HG03342 (cell line): ENCODE measurements at regions not wholly inside any gene's neighbourhood (a gene's known extent, or its start where the extent isn't known, plus 50 kb on each side); places are given as distances from the start of the nearest gene placed in this dataset.
"Not testable (repeated sequence)": the region's sequence is repeated elsewhere in the genome, so short reads cannot be mapped to it uniquely, and the experiment has no call there.

Experiments used
- ATAC-seq: cut with Tn5 transposase; IDR thresholded peaks from one replicate; pipeline ENCODE4 v1.9.1; 2021; ENCODE audit warnings: mild to moderate bottlenecking, moderate library complexity; ENCODE audit not compliant: unreplicated experiment

DNA sequence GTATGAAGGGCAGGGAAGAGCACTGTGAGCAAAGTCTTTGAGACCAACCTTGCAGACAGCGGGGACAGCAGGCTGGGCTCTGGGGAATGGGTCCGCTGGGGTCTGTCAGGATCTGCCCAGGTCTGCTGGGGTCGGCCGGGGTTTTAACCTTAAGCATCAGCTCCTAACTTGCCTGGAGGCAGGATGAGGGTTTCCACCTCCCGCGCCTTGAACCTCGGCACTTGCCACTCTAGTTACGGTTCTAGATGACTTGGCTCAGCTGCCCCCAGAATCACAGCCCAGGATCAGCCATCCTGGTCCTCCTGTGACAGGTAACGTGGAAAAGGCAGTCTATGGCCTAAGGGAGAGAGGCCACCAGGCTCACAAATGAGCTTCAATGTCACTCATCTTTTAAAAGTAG is 50.4 kb upstream of the CACUL1 start:
- no peak for ATAC-seq

DNA sequence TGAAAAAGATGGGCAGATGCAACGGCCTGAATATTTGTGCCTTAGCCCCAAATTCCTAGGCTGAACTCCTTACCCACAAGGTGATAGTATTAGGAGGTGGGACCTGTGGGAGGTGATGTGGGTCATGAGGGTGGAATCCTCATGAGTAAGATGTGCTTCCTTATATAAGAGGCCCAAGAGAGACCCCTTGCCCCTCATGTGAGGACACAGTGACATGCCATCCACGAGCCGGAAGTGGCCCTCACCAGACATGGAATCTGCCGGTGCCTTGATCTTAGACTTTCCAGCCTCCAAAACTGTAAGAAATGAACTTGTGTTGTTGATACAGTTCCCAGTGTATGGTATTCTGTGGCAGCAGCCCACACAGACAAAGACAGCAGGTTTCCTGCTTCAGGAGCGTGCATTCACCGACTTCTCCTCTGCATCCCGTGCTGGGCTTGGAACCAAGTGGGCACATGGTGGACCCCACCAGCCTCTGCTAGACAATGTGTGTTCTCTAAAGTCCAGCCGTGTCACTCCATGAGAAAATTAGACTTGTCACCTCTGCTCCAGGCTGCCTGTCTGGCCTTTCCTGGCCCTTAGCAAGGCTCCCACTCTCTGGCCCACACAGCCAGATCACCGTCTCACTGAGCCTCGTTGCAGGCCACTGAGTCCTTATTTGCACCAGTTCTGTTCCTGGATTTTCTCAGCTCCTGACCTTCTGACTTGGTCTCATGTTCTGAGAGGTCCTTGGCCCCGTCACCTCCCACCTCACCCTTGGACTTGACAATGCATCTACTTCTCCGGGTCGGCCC is 52.9 kb upstream of the CACUL1 start:
- no peak for ATAC-seq

DNA sequence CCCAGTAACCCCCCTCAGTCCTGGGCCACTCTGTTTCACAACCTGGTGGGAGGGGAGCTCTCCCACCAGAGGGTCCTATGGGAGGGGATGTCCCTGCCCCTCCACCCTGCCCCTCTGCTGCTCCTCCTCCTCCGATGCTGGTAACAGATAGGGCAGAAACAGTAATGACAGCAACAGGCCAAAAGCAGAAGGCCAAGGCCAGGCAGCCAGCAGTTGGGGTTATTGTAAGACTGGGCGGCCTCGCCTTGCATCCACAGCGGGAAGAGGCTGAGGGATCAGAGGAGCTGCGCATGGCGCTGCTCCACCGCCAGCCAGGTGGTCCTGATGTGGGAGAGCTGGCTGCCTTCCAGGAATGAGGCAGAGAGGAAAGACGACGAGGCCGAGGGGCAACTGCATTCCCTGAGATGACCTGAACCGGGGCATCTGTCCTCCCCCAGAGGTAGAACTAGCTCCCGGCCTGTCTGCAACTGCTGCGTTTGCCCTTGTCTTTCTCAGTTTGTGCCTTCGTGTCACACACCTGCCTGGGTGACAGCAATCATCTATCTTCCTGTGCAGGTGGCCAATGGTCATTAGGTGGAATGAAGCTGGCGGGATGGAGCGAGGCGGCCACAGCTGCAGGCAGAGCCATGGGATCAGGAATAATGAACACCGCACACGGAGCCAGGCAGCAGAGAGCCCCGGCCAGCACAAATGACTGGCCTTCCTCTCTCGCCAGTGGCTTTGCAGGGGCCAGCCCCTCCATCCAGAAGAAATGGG is 54.0 kb upstream of the CACUL1 start:
- ATAC-seq = no peak

DNA sequence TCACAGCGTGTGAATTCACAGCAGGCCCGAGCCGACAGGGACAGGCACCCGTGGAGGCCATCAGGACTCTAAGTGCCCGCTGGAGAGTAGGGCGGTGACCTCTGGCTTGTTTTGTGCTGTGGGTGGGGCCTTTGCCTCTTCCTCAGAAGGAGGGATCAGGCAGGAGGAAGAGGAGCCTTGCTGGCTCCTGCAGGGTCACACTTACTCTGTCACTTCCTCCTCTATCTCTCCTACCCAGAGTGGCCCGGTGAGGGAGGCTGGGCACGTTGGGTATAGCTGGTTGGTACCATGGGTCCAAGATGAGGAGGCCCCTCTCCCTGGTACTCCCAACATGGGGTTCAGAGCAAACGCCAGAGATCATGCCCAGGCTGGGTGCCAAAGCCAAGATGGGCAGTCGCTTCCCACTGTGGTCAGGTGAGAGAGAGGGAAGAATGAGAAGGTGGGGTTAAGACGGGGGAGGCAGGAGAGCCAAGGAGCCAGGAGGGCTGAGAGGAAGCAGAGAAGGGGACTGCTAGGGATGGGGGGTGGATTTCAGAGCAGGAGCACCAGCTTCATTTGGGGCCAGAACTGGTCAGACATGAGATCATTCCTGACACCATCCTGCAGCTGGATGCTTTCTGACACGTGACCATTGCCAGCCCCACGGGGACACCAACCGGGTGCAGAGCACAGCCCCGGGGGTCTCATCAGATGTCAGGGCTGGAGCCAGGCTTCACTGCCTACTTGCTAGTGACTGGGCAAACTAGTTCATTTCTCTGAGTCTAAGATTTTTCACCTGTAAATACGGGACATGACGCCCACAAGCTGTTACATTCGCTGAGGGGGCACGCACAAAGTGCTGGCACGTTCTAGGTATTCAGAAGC is 54.8 kb upstream of the CACUL1 start:
- ATAC-seq = no peak

DNA sequence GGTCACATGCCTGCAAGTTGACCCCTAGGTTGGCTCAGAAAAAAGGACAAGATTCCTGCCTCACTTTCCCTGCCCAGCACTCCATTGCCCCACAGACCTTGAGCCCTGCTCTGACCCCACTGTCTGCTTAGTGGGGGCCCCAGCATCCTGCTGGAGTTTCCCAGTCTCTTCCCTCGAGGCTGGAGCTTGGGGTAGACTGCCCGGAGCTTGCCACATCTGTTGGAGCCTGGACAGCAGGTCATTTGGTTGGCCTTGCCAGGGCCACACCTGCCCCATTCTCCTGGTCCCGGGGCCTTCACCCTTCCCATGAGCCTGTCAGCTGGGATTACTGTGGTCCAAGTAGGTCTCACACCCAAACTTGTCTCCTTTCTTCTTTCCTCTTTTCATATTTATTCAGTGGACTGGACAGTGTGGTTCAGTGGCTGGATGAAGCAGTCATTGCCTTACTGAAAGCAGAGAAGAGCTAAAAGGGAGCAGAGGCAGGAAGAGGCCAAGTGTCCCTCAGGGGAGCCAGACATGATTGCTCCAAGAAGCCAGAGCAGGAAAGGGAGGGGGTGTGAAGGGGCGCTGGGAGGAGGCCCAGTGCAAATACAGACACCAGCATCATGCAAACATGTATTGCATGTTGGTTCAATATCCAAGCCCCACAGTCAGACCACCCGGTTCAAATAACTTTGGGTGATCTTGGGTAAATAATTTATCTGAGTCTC is 56.2 kb upstream of the CACUL1 start:
- no peak for ATAC-seq

DNA sequence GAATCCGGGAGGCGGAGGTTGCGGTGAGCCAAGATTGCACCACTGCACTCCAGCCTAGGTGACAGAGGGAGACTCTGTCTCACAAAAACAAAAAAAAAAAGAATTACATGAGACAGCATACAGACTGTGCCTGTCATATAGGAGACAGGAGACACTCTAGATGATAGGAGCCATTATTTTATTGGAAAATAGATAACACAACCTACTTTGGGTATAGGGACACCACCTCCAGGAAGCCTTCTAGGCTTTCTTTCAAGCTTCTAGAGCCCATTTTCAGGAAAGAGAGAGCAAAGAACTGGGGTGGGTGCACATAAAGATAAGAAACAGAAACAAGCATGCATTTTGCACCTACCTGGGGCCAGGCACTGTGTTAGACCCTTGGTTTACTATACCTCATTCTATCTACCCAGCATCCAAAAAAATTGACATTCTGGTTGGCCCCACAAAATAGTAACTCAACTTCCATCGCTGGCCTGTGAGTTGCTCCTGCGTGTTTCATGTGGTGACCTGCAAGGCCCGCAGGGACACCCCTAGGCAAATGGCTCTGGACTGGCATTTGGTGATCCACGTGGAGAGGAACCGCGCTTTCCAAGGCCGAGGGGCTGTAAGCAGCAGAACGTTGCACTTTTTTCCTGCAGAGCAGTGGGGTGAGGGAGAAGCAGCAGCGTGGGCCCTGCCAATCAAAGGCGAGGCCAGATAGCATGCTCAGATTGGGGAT is 57.1 kb upstream of the CACUL1 start:
- ATAC-seq = no peak

DNA sequence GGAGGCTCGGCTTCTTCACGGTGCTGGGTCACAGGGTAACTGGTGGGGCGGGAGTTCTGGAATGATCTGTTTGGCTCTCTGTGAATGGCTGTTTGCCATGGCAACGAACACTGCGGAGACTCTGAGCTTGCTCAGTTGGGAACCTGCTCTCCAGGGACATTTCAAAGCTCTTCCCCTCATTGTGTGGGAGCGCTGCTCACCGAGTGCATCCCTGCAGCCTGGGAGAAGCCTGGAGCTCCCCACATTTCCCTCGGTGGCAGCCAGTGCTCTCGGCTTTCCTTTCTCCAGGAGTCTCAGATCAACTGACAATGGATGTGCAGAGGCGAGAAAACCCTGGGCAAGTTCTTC is 57.6 kb upstream of the CACUL1 start:
- no peak for ATAC-seq

DNA sequence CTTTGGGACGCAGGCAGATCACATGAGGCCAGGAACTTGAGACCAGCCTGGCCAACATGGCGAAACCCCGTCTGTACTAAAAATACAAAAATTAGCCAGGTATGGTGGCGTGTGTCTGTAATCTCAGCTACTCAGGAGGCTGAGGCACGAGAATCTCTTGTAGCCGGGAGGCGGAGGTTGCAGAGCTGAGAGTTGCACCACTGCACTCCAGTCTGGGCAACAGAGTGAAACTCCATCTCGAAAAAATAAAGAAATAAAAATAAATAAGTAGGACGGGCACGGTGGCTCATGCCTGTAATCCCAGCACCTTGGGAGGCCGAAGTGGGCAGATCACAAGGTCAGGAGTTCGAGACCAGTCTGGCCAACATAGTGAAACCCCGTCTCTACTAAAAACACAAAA is 58.2 kb upstream of the CACUL1 start:
- not testable (repeated sequence) for ATAC-seq

DNA sequence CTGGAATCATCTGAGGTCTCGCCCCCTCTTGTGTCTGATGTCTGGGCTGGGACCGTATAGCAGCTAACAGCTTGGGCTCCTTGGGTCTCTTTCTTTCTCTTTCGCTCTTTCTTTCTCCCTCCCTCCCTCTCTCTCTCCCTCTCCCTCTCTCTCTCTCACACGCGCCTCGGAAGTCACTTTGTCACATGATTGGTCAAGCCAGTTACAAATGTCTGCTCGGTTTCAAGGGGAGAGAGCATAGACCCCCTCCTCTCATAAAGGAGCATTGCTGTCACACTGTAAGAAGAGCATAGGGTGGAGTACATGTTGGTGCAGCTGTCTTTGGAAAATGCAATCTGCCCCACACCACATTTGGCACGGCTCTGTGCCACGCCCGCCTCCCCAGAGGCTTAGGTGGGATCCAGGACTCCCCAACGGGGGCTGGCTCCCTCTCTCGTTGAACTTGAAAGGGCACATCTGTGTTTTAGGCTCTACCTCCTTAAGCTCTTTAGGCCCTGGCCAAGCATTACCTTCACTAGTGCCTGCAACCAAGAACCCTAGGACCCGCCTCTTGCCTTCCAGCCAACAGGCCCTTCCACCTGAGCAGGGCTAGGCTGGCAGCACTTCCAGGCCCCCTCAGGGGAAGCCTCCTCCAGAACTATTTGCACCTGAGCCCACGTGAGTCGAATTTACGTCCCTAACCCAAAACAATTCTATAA is 61.9 kb upstream of the CACUL1 start:
- ATAC-seq = no peak

DNA sequence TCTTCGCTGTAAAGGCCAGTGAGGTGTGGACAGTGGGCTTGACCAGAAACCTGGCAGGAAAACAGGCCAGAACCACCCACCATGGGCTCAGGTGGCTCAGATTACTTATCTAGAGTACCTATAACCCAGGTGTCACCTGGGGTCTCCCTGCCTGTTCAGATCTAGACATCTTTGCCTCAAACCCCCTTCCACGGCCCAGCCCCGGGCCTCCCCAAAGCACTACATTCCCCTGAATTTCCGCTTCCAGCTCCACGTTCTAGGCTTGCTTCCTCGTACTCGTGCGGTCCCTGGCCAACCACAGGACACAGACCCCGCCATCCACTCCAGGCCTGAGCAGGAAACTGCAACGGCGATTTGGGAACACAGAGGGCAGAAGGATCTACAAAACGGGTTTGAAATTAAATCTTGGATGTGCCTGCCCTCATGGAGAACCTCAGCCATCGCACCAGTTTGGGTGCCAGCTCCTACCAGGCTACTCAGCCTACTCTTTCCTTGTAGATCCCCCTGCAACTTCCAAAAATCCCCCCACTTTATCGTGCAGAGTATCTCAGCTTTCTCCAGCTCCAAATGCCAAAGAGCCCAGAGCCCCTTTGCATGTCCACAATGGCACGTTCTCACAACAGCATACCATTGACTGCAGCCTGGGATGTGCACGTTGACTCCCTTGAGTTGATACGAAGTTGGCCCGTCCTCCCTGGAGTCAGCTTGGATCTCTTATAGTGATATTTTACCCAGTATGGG is 62.7 kb upstream of the CACUL1 start:
- no peak for ATAC-seq

DNA sequence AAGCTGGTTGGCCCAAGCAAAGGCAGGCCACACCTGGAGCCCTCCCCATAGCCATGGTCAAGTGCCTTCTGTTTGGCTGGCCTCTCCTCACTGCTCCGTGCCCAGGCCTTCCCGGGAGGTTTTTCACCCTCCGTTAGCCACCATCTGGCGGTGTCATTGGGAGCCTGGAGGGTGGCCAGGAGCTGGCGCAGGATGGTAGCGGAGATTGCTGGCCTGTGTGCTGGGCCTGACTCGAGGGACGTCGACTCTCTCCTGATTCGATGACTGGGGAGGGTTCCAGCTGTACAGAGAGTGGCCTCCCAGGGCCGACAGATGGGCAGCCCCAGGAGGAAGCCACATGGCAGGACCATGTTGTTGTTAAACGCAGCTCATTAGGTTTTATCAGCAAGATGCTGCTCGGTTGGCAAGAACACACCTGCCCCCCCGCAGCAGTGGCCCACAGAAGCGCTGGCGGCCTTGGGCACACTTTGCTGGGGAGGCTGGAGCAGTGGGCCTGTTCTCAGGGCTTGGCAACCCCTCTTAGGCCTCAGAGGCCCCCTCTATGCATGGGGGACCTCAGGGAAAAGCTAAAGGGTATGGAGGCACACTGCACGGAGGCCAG is 64.0 kb upstream of the CACUL1 start:
- ATAC-seq = no peak

DNA sequence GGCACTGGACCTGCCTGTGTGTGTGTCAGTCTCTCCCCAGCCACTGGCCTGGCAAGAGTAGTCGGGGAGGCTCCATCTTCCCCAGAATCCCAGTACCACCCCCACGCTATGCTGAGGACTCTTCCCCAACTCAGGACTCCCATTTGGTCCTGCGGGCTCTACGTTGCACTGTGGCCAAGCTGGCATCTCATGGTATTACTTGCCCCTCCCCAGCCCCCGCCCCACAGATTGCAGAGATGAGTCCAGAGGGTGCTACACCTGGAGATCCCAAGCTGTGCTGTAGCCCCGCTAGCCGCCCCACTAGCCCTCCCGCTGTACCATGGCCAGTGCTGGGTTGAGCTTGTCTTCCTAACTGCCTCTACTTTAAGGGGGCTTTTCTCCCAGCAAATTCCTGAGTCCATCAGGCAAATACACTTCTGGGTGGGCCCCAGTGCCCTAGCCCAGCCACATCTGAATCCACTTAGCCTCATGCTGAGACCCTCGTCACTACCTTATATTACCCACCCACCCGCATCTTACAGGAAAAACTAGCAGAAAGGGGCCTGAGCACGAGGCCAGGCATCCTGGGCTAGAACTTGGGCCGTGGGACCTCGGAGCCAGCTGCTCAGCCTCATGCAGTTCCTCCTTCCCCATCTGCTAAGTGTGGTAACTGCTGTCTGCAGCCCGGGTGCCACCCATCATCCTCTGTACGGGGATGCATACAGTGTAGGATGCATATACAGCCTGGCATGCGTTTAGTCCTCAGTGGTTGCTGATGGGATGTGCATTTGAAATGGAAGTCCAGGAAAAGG is 65.8 kb upstream of the CACUL1 start:
- ATAC-seq = no peak

DNA sequence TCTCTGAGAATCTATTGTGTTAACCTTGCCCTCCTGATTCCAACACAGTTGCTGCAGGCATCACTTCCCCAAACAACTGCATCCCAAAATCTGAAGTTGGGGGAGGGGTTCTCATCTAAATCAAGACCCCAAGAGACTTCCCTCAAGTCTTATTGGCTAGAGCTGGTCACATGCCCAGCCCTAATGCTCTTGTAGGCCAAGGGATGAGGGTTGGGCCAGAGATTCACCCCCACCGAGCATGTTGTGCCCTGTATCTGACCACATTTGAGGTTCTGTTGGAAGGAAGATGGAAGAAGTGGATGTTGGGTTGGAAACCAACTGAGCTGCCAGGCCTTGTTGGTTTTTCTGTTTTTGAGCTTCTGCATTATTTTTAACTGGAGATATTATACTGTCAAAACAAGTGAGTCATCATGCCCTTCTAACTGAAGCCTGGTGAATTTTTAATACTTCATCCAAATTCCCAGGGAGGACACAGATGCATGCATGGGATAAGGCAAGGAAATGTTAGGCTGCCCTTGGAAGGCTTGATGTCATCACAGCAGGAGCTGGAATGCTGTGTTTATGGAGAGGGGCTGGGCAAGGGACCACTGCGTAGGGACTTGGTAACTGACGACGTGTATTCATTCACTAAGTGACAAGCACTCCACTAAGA is 68.6 kb upstream of the CACUL1 start:
- ATAC-seq = no peak

DNA sequence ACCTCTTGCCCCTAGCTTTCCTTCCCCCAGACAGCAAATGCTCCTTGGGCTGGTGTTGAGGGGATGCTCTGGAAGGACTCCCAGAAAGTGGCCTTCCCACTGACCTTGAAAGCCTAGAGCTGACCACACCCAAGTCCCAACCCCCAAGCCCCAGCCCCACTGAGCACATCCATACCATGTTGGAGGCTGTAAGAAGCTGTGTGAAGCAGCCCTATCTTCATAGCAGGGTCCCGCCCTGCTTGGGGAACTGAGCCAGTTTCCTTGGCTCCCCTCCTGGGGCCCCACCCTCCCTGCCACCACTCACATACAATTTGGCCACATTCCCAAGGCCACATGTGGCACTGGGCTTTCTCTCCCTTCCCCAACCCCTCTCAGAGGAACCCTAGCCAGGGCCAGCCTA is 72.3 kb upstream of the CACUL1 start:
- no peak for ATAC-seq

DNA sequence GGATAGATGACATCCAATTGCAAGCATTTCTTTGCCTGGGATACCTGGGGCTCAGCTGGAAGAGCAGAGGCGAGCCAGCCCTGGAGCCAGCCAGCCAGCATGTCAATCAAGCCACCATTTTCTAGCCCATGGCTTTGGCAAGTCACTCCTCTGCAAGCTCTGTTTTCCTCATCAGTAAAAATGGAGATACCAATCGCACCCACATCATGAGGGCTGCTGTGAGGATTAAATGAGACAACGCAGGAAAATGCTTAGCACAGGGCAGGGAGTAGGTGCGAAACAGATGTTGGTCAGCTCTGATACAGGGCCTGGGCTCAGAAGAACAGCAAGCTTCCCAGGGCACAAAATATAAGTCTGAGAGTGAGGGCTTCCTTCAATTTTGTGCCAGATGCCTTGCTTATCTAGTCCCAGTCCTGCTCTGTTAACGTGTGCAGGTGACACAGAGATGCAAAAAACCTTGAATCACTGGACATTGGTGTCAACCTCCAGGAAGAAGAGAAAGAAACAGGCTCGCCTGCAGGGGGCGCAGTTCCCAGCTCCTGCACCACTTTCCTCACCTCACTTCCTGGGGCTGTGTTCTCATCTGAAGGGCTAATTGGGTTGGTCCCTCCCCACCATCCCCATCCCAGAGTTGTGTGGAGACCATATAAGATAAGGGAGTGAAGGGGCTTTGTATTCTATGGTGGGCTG is 72.8 kb upstream of the CACUL1 start:
- no peak for ATAC-seq

DNA sequence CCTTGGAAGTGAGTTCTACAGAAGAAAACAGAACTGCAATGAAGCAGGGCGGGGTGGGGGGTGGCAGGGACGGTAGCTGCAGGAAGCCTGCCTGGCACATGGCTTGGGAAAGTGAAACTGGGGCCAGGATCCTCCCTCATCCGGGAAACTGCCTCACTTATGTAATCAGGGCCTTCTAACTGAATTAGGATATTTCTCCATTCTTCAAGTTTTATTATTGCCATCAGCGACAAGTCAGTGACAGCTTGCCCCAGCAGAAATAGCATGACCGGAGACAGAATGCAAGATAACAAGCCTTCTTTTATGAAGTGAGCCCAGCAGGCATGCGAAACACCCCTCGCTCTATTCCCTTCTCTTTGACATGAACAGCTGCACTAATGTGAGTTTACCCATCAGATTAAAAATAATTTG is 77.5 kb upstream of the CACUL1 start:
- no peak for ATAC-seq

DNA sequence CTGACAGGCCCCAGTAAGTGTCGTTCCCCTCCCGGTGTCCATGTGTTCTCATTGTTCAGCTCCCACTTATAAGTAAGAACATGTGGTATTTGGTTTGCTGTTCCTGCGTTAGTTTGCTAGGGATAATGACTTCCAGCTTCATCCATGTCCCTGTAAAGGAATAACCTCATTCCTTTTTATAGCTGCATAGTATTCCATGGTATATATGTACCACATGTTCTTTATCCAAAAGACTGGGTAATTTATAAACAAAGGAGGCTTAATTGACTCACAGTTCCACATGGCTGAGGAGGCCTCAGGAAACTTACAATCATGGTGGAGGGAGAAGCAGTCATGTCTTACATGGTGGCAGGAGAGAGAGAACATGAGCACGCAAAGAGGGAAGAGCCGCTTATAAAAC is 79.6 kb upstream of the CACUL1 start:
- not testable (repeated sequence) for ATAC-seq
